IPS-18a (cell line): ENCODE measurements at regions not wholly inside any gene's neighbourhood (a gene's known extent, or its start where the extent isn't known, plus 50 kb on each side); places are given as distances from the start of the nearest gene placed in this dataset.

Source experiments
- H3K27ac ChIP-seq: one replicate; pipeline ENCODE4 v1.5.1; 2013; ENCODE audit warnings: low read length
- H3K27me3 ChIP-seq: one replicate; pipeline ENCODE4 v1.6.1; 2013; ENCODE audit warnings: mild to moderate bottlenecking, low read length; ENCODE audit not compliant: control insufficient read depth, insufficient read depth
- H3K36me3 ChIP-seq: one replicate; pipeline ENCODE4 v1.6.1; 2013; ENCODE audit warnings: low read depth, low read length; ENCODE audit not compliant: control insufficient read depth
- H3K4me1 ChIP-seq: one replicate; pipeline ENCODE4 v1.6.1; 2013; ENCODE audit warnings: low read depth, low read length; ENCODE audit not compliant: control insufficient read depth
- H3K4me3 ChIP-seq: one replicate; pipeline ENCODE4 v1.5.1; 2013; ENCODE audit warnings: low read length
- H3K9ac ChIP-seq: one replicate; pipeline ENCODE4 v1.6.1; 2013; ENCODE audit warnings: mild to moderate bottlenecking, low read length, moderate library complexity
- H3K9me3 ChIP-seq: one replicate; pipeline ENCODE4 v1.6.1; 2013; ENCODE audit warnings: low read depth, low read length; ENCODE audit not compliant: control insufficient read depth

DNA sequence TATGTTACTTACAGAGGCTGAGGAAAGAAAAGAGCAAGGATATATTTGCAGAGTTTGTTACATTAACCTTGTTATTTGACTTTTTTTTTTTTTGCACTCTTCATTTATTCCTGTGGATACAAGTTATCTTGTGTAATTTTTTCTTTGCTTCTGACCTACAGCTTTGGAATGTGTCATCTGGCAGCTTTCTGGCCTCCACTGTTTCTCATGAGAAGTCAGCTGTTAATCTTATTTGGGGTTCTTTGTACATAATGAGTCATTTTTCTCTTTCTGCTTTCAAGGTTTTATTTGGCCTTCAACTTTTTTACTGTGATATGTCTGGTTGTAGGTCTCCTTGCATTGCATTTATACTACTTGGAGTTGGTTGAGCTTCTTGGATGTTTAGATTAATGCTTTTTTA is 333.4 kb downstream of the SMOC2 start:
- Histone ChIP-seq H3K4me1 (no peaks in the 10 kb centered on the region), H3K27me3 (no peaks in the 10 kb centered on the region), H3K4me3 (no peak overlapping the region), H3K36me3 (no peaks in the 10 kb centered on the region), H3K9me3 (peaks cover 13% of the 10 kb centered on the region), H3K27ac (no peak overlapping the region), H3K9ac (no peak overlapping the region)

DNA sequence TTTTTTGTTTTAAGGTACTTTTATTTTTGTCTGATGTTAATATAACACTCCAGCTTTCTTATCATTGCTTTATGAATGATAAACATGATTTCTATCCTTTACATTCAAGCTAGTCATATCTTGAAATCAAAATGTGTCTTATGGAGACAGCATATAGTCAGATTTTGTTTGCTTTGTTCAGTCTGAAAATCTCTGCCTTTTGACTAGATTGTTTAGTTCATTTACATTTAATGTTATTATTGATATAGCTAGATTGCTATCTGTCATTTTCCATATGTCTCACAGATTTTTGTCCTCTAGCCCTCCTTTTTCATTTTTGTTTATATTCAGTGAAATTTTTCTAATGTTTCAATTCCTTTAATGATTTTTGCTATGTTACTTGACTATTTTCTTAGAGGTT is 332.8 kb downstream of the SMOC2 start:
- no peaks in the 10 kb centered on the region for H3K4me1 ChIP-seq
- H3K4me3 ChIP-seq = no peak overlapping the region
- H3K9ac ChIP-seq = no peak overlapping the region
- H3K36me3 ChIP-seq = no peaks in the 10 kb centered on the region
- H3K27me3 ChIP-seq = no peaks in the 10 kb centered on the region
- no peak overlapping the region for H3K27ac ChIP-seq
- peaks cover 13% of the 10 kb centered on the region for H3K9me3 ChIP-seq

DNA sequence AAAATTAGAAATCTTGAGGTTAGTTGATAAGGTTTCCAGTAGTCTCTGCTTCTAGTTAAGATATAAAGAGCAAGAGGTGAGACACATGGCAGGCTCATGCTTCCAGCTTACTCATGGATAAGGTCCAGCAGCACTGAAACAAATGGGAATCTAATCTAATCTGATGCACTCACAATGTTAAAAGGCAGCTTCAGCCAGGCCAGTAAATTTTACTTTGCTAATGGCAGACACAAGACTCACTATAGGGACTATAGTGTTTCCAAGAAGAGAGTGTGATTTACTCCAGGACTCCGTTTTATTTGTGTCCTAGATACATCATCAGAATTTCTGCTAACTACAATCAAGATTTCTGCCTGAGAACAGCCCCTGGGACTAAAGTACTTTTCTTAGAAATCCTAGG is 324.8 kb downstream of the SMOC2 start:
- no peaks in the 10 kb centered on the region for H3K4me1 ChIP-seq
- no peaks in the 10 kb centered on the region for H3K27me3 ChIP-seq
- no peak overlapping the region for H3K27ac ChIP-seq
- H3K36me3 ChIP-seq = no peaks in the 10 kb centered on the region
- H3K9ac ChIP-seq = no peak overlapping the region
- H3K9me3 ChIP-seq = no peaks in the 10 kb centered on the region
- H3K4me3 ChIP-seq = no peak overlapping the region

DNA sequence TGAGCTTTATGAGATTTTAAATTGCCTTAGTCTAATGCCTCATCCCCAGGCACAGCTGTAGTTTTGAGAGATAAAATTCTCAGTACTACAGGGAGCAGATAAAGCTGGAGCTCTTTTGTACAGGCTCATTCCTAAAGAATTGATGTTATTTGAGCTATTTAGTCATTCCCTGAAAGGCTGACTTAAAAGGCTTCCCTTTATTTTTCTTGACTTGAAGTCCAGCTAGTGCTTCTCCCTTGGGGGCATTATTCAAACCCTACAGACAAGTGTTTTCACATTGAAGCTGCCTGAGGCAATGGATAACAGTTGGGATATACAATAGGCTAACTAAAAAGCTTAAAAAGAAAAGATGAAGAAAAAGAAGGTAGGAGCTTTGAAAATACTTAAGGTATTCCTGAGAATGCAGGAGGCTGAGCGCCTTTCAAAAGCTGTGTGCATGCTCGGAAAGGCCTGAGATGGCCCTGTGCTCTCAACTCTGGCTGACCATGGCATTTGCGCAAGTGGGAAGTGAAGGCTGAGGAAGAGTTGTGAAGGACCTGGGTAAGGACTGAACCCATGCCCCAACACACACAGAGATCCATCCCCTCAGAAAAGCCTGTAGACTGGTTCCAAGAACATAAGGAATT is 315.1 kb downstream of the SMOC2 start:
- no peaks in the 10 kb centered on the region for H3K27me3 ChIP-seq
- no peaks in the 10 kb centered on the region for H3K36me3 ChIP-seq
- peak overlapping the region; percentile 8 for H3K9ac ChIP-seq
- peaks cover 19% of the 10 kb centered on the region for H3K4me1 ChIP-seq
- no peaks in the 10 kb centered on the region for H3K9me3 ChIP-seq
- H3K27ac ChIP-seq = no peak overlapping the region
- H3K4me3 ChIP-seq = no peak overlapping the region

DNA sequence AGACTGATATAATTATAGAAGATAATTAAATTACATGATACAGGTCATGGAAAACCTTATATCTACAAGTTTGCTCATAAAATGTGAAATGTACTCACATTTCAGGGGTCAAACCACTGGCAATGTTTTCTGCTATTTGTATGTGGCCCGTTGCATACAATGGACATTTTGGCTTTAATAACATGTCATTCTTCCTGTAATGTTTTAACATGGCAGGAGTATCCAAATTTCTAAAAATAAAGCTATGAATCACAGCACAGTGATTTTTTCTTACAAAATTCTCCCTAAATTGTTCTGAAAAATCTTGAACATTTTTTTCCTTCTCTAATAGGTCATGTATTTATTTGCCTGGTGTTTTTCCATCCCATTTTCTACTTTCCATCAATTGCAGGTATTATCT is 305.7 kb downstream of the SMOC2 start:
- H3K4me3 ChIP-seq = no peak overlapping the region
- H3K27me3 ChIP-seq = no peaks in the 10 kb centered on the region
- no peaks in the 10 kb centered on the region for H3K36me3 ChIP-seq
- H3K9ac ChIP-seq = no peak overlapping the region
- H3K9me3 ChIP-seq = no peaks in the 10 kb centered on the region
- no peaks in the 10 kb centered on the region for H3K4me1 ChIP-seq
- no peak overlapping the region for H3K27ac ChIP-seq

DNA sequence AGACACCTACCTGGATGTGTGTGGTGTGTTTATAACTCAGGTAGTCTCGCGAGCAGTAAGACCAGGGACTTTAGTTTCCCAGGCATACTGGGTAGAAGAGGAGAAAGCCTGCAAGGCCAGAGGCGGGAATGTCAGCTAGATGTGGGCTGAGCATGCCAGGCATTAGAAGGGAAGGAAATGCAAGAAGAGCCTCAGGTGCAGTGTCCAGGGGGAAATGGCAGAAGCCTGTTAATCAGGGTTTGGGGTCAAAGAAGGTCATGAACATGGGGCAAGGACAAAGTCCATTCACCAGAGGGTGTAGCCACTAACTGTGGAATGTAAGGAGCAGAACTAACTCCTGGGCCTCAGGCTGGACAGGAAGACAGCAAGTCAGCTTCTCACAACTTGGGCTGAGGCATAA is 305.0 kb downstream of the SMOC2 start:
- no peaks in the 10 kb centered on the region for H3K27me3 ChIP-seq
- H3K36me3 ChIP-seq = no peaks in the 10 kb centered on the region
- no peak overlapping the region for H3K27ac ChIP-seq
- H3K9me3 ChIP-seq = no peaks in the 10 kb centered on the region
- H3K9ac ChIP-seq = no peak overlapping the region
- no peak overlapping the region for H3K4me3 ChIP-seq
- no peaks in the 10 kb centered on the region for H3K4me1 ChIP-seq

DNA sequence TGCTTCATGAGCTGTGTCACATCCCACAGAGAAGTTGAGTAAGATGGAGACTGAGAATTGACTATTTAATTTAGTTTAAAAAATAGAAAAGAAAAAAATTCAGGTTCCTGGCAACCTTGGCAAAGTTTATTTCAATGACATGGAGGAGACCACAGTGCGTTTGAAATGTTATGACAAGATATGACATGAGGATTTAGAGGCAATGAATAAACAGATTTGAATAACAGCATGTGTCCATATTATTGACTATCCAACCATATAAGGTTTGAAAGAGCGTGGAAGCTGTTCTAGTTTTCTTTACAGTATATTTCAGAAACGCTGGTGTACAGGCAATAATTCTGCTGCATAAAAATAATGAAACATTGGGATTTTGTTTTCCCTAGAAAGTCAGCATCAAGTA is 303.9 kb downstream of the SMOC2 start:
- H3K4me3 ChIP-seq = no peak overlapping the region
- H3K9me3 ChIP-seq = no peaks in the 10 kb centered on the region
- no peaks in the 10 kb centered on the region for H3K4me1 ChIP-seq

DNA sequence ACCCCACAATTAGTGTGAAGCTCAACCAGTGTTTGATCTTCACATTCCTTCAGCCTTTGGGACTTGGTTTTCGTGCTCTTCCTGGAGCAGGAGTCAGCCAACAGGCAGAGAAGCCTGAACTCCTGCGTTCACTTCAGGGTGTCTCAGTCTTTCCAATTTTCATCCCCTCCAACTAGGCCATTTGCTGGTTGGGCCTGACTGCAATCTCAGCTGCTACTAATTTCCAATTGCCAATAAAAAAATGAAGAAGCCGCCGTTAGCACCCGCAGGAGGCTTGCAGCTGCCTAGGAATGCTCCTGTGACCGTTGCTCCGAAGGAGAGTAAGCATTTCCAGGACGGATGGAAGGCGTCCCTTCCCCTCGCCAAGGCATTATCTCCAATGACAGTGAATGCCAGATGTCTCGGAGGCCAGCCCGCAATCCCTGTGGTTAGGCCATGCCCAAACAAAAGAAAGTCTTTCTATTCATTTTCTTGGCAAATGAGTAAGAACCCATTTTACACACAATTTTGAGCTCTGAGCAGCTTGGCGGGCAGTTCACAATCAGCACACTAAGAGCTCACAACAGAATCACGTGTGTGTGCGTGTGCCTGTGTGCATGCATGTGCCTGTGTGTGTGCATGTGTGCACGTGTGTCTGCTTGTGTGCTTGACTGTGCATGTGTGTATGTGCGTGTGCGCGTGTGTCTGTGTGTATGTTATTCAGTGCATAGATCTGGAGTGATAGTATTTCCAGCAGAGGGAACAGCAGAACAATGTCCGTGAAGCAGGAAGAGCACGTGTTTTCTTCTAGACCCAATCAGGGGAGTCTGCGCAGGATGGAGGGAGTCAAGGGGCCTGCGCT is 301.2 kb downstream of the SMOC2 start:
- Histone ChIP-seq H3K9me3 (no peaks in the 10 kb centered on the region), H3K4me3 (no peak overlapping the region), H3K9ac (no peak overlapping the region), H3K4me1 (no peaks in the 10 kb centered on the region), H3K36me3 (no peaks in the 10 kb centered on the region), H3K27me3 (no peaks in the 10 kb centered on the region), H3K27ac (no peak overlapping the region)

More for the DNA sequence above, 303.9 kb downstream of the SMOC2 start:
- H3K27me3 ChIP-seq = no peaks in the 10 kb centered on the region
- H3K36me3 ChIP-seq = no peaks in the 10 kb centered on the region
- no peak overlapping the region for H3K27ac ChIP-seq
- no peak overlapping the region for H3K9ac ChIP-seq

DNA sequence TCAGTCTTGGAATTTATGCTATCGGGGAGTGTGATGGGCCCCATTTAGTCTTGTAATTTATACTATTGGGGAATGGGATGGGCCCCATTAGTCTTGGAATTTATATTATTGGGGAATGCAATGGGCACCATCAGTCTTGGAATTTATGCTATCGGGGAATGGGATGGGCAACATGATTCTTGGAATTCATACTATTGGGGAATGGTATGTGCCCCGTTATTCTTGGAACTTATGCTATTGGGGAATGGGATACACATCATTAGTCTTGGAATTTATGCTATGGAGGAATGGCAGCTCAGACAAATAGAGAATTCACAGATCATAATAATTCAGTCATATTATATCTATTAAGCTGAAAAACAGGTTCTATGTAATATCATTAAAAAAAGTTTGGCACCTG is 300.3 kb downstream of the SMOC2 start:
- no peak overlapping the region for H3K27ac ChIP-seq
- no peak overlapping the region for H3K9ac ChIP-seq
- H3K4me3 ChIP-seq = no peak overlapping the region
- no peaks in the 10 kb centered on the region for H3K4me1 ChIP-seq
- H3K27me3 ChIP-seq = no peaks in the 10 kb centered on the region
- no peaks in the 10 kb centered on the region for H3K9me3 ChIP-seq
- H3K36me3 ChIP-seq = no peaks in the 10 kb centered on the region

DNA sequence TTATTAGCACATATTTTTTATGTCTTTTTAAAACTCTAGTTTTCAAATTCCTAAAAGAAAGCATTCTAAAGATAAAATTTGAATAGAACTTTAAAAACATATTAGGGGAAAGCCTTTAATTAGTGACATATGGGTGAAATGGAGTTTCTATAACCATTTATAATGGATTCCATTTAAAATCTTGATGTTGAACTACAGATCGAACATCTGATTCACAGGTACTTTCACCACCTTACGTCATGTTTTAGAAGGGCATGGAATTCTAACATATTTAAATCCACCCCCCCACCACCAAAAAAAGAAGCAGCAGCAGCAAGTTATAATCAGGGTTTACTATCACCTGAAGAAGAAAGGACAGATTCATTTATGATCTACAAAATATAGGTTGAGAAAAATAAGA is 298.4 kb downstream of the SMOC2 start:
- Histone ChIP-seq H3K36me3 (no peaks in the 10 kb centered on the region), H3K9me3 (no peaks in the 10 kb centered on the region), H3K9ac (no peak overlapping the region), H3K4me1 (no peaks in the 10 kb centered on the region), H3K4me3 (no peak overlapping the region), H3K27ac (no peak overlapping the region), H3K27me3 (no peaks in the 10 kb centered on the region)

DNA sequence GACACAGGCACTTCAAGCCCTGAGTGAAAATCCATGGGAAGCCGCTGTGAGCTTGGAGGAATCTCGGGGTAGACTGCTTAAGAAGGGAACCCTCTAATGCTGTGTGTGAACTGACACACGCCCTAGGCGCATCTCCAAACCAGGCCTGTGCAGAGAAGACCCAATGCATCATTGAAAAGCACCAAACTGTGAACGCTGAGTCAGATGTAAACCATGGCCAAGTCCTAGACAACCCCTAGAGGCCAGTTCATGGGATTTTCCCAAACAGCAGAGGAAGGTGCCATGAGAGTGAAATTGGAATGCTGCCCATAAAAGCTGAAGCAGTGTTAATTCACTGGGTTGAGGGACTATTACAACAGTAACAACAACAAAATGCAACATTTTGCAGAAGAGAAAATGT is 296.5 kb downstream of the SMOC2 start:
- Histone ChIP-seq H3K36me3 (no peaks in the 10 kb centered on the region), H3K4me1 (no peaks in the 10 kb centered on the region), H3K4me3 (no peak overlapping the region), H3K9ac (no peak overlapping the region), H3K27me3 (no peaks in the 10 kb centered on the region), H3K9me3 (no peaks in the 10 kb centered on the region), H3K27ac (no peak overlapping the region)

DNA sequence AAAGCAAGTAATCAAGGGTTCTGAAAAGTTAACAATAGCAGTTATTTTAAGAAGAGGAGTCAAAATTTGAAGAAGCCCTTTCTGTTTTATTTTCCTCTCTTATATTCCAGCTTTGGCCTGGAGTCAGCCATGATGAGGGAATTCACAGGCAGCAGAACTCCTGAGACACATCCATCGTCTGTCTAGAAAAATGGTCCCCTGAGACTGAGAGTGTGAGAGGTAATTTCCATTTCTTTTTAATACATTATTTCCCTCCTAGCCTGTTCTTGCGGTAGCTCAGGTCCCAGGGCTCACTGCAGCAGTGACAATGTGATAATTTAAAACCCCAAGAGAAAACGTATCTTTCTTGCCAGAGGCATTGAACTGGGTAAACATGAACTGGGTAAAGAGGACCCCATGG is 296.0 kb downstream of the SMOC2 start:
- Histone ChIP-seq H3K4me3 (no peak overlapping the region), H3K9ac (no peak overlapping the region), H3K9me3 (no peaks in the 10 kb centered on the region), H3K4me1 (no peaks in the 10 kb centered on the region), H3K27ac (no peak overlapping the region), H3K27me3 (no peaks in the 10 kb centered on the region), H3K36me3 (no peaks in the 10 kb centered on the region)
